HCT116 (cell line): ENCODE measurements at regions not wholly inside any gene's neighbourhood (a gene's known extent, or its start where the extent isn't known, plus 50 kb on each side); places are given as distances from the start of the nearest gene placed in this dataset.

Source experiments
- ATAC-seq: fragments of 200-7000 bp; cut with Tn5 transposase; 2 replicates; pipeline ENCODE4 v1.9.1; 2020; ENCODE audit warnings: mild to moderate bottlenecking, moderate library complexity
- BruUV-seq: library from RNA; stranded (reverse); fragments of 400-500 nt; replicated peaks from 2 replicates; lab custom pipeline; 2021; lab: Mats Ljungman, UMichigan
- CTCF ChIA-PET: fragments of 300-600 bp; sonication (Branson Sonifier 250); formaldehyde crosslinking; loops from one replicate; lab custom pipeline; 2021; ENCODE audit warnings: antibody characterized with exemption; lab: Charles Lee
- POLR2A ChIA-PET: fragments of 300-600, 350-600 bp; sonication (Branson Sonifier 250); formaldehyde crosslinking; loops from one replicate; lab custom pipeline; 2021; ENCODE audit warnings: antibody characterized with exemption; lab: Charles Lee
- RAD21 ChIA-PET, 2 experiments: fragments of 300-600 bp; sonication (Branson Sonifier 250); formaldehyde crosslinking; loops; one replicate each; lab custom pipeline; 2023; ENCODE audit warnings: low total read pairs in 2 of 2; ENCODE audit not compliant: uncharacterized antibody in 2 of 2, unreplicated experiment in 2 of 2, low non-redundant PET in 1 of 2; lab: Charles Lee
- DNase-seq: peaks from one replicate; pipeline ENCODE4 v3.0.0-alpha.2; 2010; ENCODE audit warnings: low read depth, low spot score
- H2AFZ ChIP-seq: fragments of 200-600 bp; shearing (Covaris generic), sonication (generic); 2 replicates; pipeline ENCODE4 v1.6.1; 2017; ENCODE audit warnings: low read depth, mixed run types, mixed read lengths, antibody characterized with exemption, low read length; ENCODE audit not compliant: poor library complexity, severe bottlenecking
- H3K27ac ChIP-seq: 2 replicates; pipeline ENCODE4 v1.5.1; 2012; ENCODE audit warnings: low read depth, low read length
- H3K27me3 ChIP-seq: fragments of 200-600 bp; sonication (generic); 2 replicates; pipeline ENCODE4 v1.6.1; 2016; ENCODE audit warnings: mixed run types, low read length, mixed read lengths; ENCODE audit not compliant: insufficient read depth
- H3K36me3 ChIP-seq, 2 experiments: fragments of 200-500 bp in 1 of 2; fragments of 200-600 bp in 1 of 2; sonication (Bioruptor generic) in 1 of 2; sonication (generic) in 1 of 2; 2 replicates each; pipeline versions ENCODE4 v1.5.1 to v1.6.1; 2014 to 2016; ENCODE audit warnings: low read length in 2 of 2, inconsistent platforms in 1 of 2, mixed read lengths in 1 of 2, mixed run types in 1 of 2; ENCODE audit not compliant: insufficient read depth in 2 of 2, control insufficient read depth in 1 of 2
- H3K4me1 ChIP-seq, 2 experiments: fragments of 200-600 bp in 1 of 2; sonication (generic) in 1 of 2; 2 replicates each; pipeline versions ENCODE4 v1.5.1 to v1.6.1; 2012 to 2017; ENCODE audit warnings: low read length in 2 of 2, inconsistent platforms in 1 of 2, mild to moderate bottlenecking in 1 of 2, mixed read lengths in 1 of 2, mixed run types in 1 of 2, moderate library complexity in 1 of 2; ENCODE audit not compliant: insufficient read depth in 2 of 2, control insufficient read depth in 1 of 2
- H3K4me2 ChIP-seq: fragments of 200-600 bp; sonication (generic); 2 replicates; pipeline ENCODE4 v1.6.1; 2017; ENCODE audit warnings: mixed run types, low read length, mixed read lengths
- H3K4me3 ChIP-seq, 2 experiments: fragments of 200-600 bp in 1 of 2; sonication (generic) in 1 of 2; replicated peaks in 1 of 2; 2 replicates each; pipeline ENCODE4 v1.5.1; 2011 to 2016; ENCODE audit warnings: low read length in 2 of 2, control low read depth in 1 of 2, low read depth in 1 of 2, mild to moderate bottlenecking in 1 of 2, mixed read lengths in 1 of 2, mixed run types in 1 of 2
- H3K79me2 ChIP-seq: fragments of 200-600 bp; sonication (generic); 2 replicates; pipeline ENCODE4 v1.6.1; 2017; ENCODE audit warnings: mild to moderate bottlenecking, mixed run types, low read length, moderate library complexity, mixed read lengths; ENCODE audit not compliant: insufficient read depth
- H3K9ac ChIP-seq: fragments of 200-600 bp; sonication (generic); 2 replicates; pipeline ENCODE4 v1.6.1; 2016; ENCODE audit warnings: low read length, mixed read lengths
- H3K9me2 ChIP-seq: fragments of 200-600 bp; sonication (generic), shearing (Covaris generic); 2 replicates; pipeline ENCODE4 v1.6.1; 2017; ENCODE audit warnings: mixed run types, mild to moderate bottlenecking, moderate library complexity; ENCODE audit not compliant: insufficient read depth
- H3K9me3 ChIP-seq, 2 experiments: fragments of 200-500 bp in 1 of 2; fragments of 200-600 bp in 1 of 2; sonication (Bioruptor generic) in 1 of 2; sonication (generic) in 1 of 2; 2 replicates each; pipeline ENCODE4 v1.6.1; 2014 to 2017; ENCODE audit warnings: low read length in 2 of 2, mixed read lengths in 2 of 2, inconsistent platforms in 1 of 2, low read depth in 1 of 2, mild to moderate bottlenecking in 1 of 2, mixed run types in 1 of 2, moderate library complexity in 1 of 2; ENCODE audit not compliant: control insufficient read depth in 1 of 2, insufficient read depth in 1 of 2
- H4K20me1 ChIP-seq: fragments of 200-600 bp; sonication (generic), shearing (Covaris generic); 2 replicates; pipeline ENCODE4 v1.6.1; 2017; ENCODE audit warnings: mixed run types, mild to moderate bottlenecking, moderate library complexity; ENCODE audit not compliant: insufficient read depth
- ELF1 ChIP-seq: IDR thresholded peaks from 2 replicates; pipeline ENCODE4 v1.6.1; 2012; ENCODE audit warnings: low read depth, borderline replicate concordance
- JUND ChIP-seq: IDR thresholded peaks from 2 replicates; pipeline ENCODE4 v1.6.1; 2012
- POLR2A ChIP-seq: IDR thresholded peaks from 2 replicates; pipeline ENCODE4 v1.7.0; 2011; ENCODE audit warnings: borderline replicate concordance; ENCODE audit not compliant: insufficient read depth, insufficient read length; ENCODE audit errors: extremely low read depth
- POLR2AphosphoS5 ChIP-seq: IDR thresholded peaks from 2 replicates; pipeline ENCODE4 v1.6.1; 2011; ENCODE audit warnings: mild to moderate bottlenecking, low read depth, low read length, moderate library complexity
- SIN3A ChIP-seq: IDR thresholded peaks from 2 replicates; pipeline ENCODE4 v1.6.1; 2012; ENCODE audit warnings: low read depth
- SRF ChIP-seq: IDR thresholded peaks from 2 replicates; pipeline ENCODE4 v1.6.1; 2012; ENCODE audit warnings: low read depth
- YY1 ChIP-seq: IDR thresholded peaks from 2 replicates; pipeline ENCODE4 v1.6.1; 2011; ENCODE audit warnings: low read length, low read depth, moderate library complexity, mild to moderate bottlenecking; ENCODE audit not compliant: insufficient replicate concordance; ENCODE audit errors: extremely low read depth
- ZFX ChIP-seq: fragments of 450-650 bp; IDR thresholded peaks from 2 replicates; pipeline ENCODE4 v1.6.1; 2017
- intact Hi-C: fragments of 100-400 bp; cut with micrococcal nuclease; formaldehyde crosslinking; loops from 2 replicates; pipeline ENCODE4 v1.10.0; 2022

DNA sequence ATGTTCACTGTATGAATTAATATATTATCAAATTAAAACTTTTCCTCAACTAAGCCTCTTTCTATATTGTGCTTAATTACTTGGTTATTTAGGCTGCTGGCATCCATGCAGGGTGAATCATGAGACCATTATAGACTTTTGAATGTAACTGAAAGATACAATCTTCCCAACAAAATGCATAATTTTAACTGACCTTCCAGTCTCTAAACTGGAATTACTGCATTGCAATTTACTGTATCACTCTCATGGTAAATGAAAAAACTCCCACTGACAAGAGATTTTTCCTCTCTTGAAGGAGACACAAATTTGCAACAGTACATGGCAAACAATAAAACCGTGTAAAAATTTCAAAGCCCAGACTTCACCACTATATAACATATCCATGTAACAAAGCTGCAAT is 349.5 kb downstream of the DRD1 start:
- Histone ChIP-seq H3K4me1 (no peaks in the 10 kb centered on the region), H3K9me2 (no peaks in the 10 kb centered on the region), H3K9me3 (no peaks in the 10 kb centered on the region), H2AFZ (no peak overlapping the region), H4K20me1 (no peaks in the 10 kb centered on the region), H3K27me3 (no peaks in the 10 kb centered on the region), H3K4me3 (no peak overlapping the region), H3K79me2 (no peaks in the 10 kb centered on the region), H3K27ac (no peak overlapping the region), H3K9ac (no peak overlapping the region), H3K4me2 (no peak overlapping the region), H3K36me3 (no peaks in the 10 kb centered on the region)
- ATAC-seq (no peak), DNase-seq (no peak)
- POLR2A ChIA-PET, result no interaction called here
- no peak for TF ChIP-seq ELF1
- TF ChIP-seq POLR2AphosphoS5, result no peak
- TF ChIP-seq ZFX, result no peak
- TF ChIP-seq SIN3A, result no peak
- TF ChIP-seq YY1, result no peak
- no peak for TF ChIP-seq SRF
- no peak for TF ChIP-seq JUND
- no peak for TF ChIP-seq POLR2A
- intact Hi-C loops, result no loop called here
- RAD21 ChIA-PET, result no interaction called here
- no TSS peak for BruUV-seq
- CTCF ChIA-PET, result no interaction called here

DNA sequence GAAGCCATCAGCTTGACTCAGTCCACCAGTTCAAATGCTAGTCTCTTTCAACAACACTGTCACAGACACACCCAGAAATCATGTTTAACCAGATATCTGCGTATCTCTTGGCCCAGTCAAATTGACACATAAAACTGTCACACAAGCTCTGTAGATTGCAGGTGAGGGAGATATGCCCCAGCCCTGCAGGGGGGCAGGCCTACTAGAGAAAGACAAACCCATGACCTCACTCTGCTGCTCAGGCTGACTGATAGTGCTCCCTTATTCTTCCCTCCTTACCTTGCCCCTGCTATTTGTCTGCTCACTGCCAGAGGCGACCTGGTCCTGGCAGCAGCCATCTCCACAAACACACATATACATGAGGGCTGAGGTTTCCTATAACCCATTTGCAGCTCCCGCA is 351.3 kb downstream of the DRD1 start:
- DNase-seq, result no peak
- ChIA-PET CTCF (no interaction called here), RAD21 (no interaction called here), POLR2A (no interaction called here)
- Histone ChIP-seq H4K20me1 (no peaks in the 10 kb centered on the region), H3K4me2 (no peak overlapping the region), H3K27ac (no peak overlapping the region), H3K79me2 (no peaks in the 10 kb centered on the region), H3K4me1 (no peaks in the 10 kb centered on the region), H2AFZ (no peak overlapping the region), H3K4me3 (no peak overlapping the region), H3K9ac (no peak overlapping the region), H3K27me3 (no peaks in the 10 kb centered on the region), H3K36me3 (no peaks in the 10 kb centered on the region), H3K9me2 (no peaks in the 10 kb centered on the region), H3K9me3 (no peaks in the 10 kb centered on the region)
- no peak for ATAC-seq
- TF ChIP-seq POLR2A, result no peak
- BruUV-seq, result no TSS peak
- intact Hi-C loops, result no loop called here
